CD4-positive, alpha-beta T cell treated with Interleukin-10 for 1 hour (primary cell): ENCODE measurements at regions not wholly inside any gene's neighbourhood (a gene's known extent, or its start where the extent isn't known, plus 50 kb on each side); places are given as distances from the start of the nearest gene placed in this dataset.

ENCODE experiments used
- DNase-seq: peaks from one replicate; pipeline ENCODE4 v3.0.0-alpha.2; 2020

GRCh38 chr2:181307203-181307991 is 149.8 kb upstream of the ITGA4 start:
- DNase-seq, result peak; percentile 32

- peak; percentile 26 for DNase-seq
Measured at GRCh38 chr2:181308766-181309515, 148.2 kb upstream of the ITGA4 start.

GRCh38 chr2:181309586-181309985 is 147.6 kb upstream of the ITGA4 start:
- DNase-seq, result peak; percentile 34

GRCh38 chr2:181310967-181311366 is 146.2 kb upstream of the ITGA4 start:
- no peak for DNase-seq

- no peak for DNase-seq
Measured at GRCh38 chr2:181311837-181312236, 145.3 kb upstream of the ITGA4 start.

- peak; percentile 73 for DNase-seq
Measured at GRCh38 chr2:181312515-181312927, 144.7 kb upstream of the ITGA4 start.

- DNase-seq, result no peak
Measured at GRCh38 chr2:181313845-181314244, 143.3 kb upstream of the ITGA4 start.

- DNase-seq, result no peak
Measured at GRCh38 chr2:181314551-181314950, 142.6 kb upstream of the ITGA4 start.

- DNase-seq, result no peak
Measured at GRCh38 chr2:181317511-181317910, 139.7 kb upstream of the ITGA4 start.

- DNase-seq, result no peak
Measured at GRCh38 chr2:181318504-181319280, 138.5 kb upstream of the ITGA4 start.

- no peak for DNase-seq
Measured at GRCh38 chr2:181319286-181319685, 137.9 kb upstream of the ITGA4 start.

GRCh38 chr2:181320638-181321037 is 136.5 kb upstream of the ITGA4 start:
- DNase-seq, result no peak

GRCh38 chr2:181324912-181325311 is 132.3 kb upstream of the ITGA4 start:
- DNase-seq, result no peak

GRCh38 chr2:181326661-181327060 is 130.5 kb upstream of the ITGA4 start:
- DNase-seq, result no peak

GRCh38 chr2:181330286-181330685 is 126.9 kb upstream of the ITGA4 start:
- no peak for DNase-seq

GRCh38 chr2:181332044-181332605 is 125.1 kb upstream of the ITGA4 start:
- DNase-seq, result no peak

- no peak for DNase-seq
Measured at GRCh38 chr2:181334158-181334826, 122.9 kb upstream of the ITGA4 start.

- no peak for DNase-seq
Measured at GRCh38 chr2:181340891-181341290, 116.3 kb upstream of the ITGA4 start.

- DNase-seq, result no peak
Measured at GRCh38 chr2:181341855-181342600, 115.2 kb upstream of the ITGA4 start.

GRCh38 chr2:181348107-181348837 is 108.9 kb upstream of the ITGA4 start:
- no peak for DNase-seq

- DNase-seq, result no peak
Measured at GRCh38 chr2:181352158-181352557, 105.0 kb upstream of the ITGA4 start.
